ENCODE measurements at regions not wholly inside any gene's neighbourhood (a gene's known extent, or its start where the extent isn't known, plus 50 kb on each side); places are given as distances from the start of the nearest gene placed in this dataset.

- TF ChIP-seq, protein P1, sequence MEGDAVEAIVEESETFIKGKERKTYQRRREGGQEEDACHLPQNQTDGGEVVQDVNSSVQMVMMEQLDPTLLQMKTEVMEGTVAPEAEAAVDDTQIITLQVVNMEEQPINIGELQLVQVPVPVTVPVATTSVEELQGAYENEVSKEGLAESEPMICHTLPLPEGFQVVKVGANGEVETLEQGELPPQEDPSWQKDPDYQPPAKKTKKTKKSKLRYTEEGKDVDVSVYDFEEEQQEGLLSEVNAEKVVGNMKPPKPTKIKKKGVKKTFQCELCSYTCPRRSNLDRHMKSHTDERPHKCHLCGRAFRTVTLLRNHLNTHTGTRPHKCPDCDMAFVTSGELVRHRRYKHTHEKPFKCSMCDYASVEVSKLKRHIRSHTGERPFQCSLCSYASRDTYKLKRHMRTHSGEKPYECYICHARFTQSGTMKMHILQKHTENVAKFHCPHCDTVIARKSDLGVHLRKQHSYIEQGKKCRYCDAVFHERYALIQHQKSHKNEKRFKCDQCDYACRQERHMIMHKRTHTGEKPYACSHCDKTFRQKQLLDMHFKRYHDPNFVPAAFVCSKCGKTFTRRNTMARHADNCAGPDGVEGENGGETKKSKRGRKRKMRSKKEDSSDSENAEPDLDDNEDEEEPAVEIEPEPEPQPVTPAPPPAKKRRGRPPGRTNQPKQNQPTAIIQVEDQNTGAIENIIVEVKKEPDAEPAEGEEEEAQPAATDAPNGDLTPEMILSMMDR (conservative IDR thresholded peaks at IDR 0.05) = no peak
- TF ChIP-seq ZFX (IDR thresholded peaks at IDR 0.05) = no peak
- H3K27ac ChIP-seq = no peak overlapping the region
Observed at GRCh38 chr3:125645616-125646015, 50.3 kb upstream of the OSBPL11 start.

DNA sequence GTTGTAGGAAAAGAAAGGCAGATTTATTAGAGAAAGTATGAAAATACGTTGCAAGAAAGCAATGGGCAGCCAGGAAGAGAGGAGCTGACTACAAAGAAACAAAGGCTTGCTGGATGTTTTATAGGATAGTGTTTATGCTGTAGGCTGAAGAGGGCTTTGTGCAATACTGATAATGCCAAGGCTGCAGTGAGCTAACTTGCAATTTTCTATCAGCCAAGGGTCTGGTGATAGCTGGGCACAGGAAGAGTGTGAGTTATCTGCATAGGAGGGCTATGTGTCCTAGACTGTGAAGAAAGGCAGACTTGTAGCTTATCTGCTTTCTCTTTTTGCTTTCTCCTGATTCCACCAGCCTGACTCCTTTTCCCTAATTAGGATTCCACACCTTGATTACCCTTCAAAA is 51.3 kb upstream of the OSBPL11 start:
- TF ChIP-seq ZFX (IDR thresholded peaks at IDR 0.05) = no peak
- TF ChIP-seq, protein P1 (conservative IDR thresholded peaks at IDR 0.05) = no peak

GRCh38 chr3:125647318-125648014 is 52.2 kb upstream of the OSBPL11 start:
- TF ChIP-seq, protein P1 (conservative IDR thresholded peaks at IDR 0.05) = no peak
- no peak for TF ChIP-seq ZFX (IDR thresholded peaks at IDR 0.05)
- no peak overlapping the region; the same call in 1 of the 2 replicates for H3K27ac ChIP-seq

More for the DNA sequence above, 51.3 kb upstream of the OSBPL11 start:
- no peak overlapping the region for H3K27ac ChIP-seq

GRCh38 chr3:125651244-125651643 is 55.9 kb upstream of the OSBPL11 start:
- H3K27ac ChIP-seq = no peak overlapping the region
- TF ChIP-seq, protein P1 (conservative IDR thresholded peaks at IDR 0.05) = no peak
- TF ChIP-seq ZFX (IDR thresholded peaks at IDR 0.05) = no peak

DNA sequence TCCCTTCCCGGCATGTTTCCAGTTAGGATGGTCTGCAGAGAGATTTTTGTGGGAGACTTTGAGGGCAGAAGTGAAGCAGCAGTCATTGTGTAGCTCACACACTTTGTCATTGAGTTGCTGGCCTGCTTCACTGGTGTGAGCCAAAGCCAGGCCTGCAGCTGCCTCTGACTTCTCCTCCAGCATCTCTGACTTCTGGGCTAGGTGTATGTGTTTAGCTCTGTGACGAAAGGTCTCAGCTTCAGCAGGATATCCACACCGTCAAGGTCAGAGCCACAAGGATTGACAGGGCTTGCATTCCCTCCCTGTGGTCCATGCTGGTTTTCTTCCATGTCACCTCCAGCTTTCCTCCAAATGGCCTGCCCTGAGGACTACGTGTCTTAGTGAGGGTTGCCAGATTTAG is 57.1 kb upstream of the OSBPL11 start:
- no peak overlapping the region for H3K27ac ChIP-seq
- no peak for TF ChIP-seq ZFX (IDR thresholded peaks at IDR 0.05)
- TF ChIP-seq, protein P1 (conservative IDR thresholded peaks at IDR 0.05) = no peak

DNA sequence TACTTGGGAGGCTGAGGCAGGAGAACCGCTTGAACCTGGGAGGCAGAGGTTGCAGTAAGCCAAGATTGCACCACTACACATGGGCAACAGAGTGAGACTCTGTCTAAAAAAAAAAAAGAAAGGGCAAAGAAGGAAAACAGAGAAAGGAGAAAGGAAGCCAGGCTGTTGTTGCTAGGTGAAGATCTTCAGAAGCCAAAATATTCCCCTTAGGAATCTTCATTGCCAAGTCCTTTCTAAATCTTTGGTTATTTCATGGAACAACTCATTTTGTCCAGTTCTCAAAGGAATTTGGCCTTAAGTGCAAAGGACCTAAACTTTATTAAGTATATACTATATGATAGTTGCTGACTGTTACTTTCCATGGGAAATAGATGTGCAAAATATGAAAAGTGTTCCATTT is 59.2 kb upstream of the OSBPL11 start:
- no peak for TF ChIP-seq ZFX (IDR thresholded peaks at IDR 0.05)
- TF ChIP-seq, protein P1 (conservative IDR thresholded peaks at IDR 0.05) = no peak
- H3K27ac ChIP-seq = no peak overlapping the region

DNA sequence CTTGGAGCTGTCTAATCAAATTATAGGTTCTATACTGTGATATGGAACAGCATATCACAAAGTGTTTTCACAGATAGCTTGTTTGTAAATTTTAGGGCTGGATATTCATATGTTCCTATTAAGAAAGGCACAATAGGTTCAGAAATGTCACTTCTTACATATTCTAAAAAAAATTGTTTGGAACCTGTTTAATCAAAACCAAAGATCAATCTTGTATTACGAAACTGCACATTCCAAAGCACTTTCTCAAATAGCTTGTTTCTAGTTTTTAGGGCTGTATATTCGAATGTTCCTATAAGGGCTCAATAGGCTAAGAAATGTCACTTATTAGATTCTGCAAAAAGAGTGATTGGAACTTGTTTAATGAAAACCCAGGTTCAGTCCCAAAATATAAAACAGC is 67.4 kb upstream of the OSBPL11 start:
- no peak overlapping the region for H3K27ac ChIP-seq
- no peak for TF ChIP-seq ZFX (IDR thresholded peaks at IDR 0.05)
- TF ChIP-seq, protein P1 (conservative IDR thresholded peaks at IDR 0.05) = no peak
